Central memory CD4-positive, alpha-beta T cell (primary cell): ENCODE measurements at regions not wholly inside any gene's neighbourhood (a gene's known extent, or its start where the extent isn't known, plus 50 kb on each side); places are given as distances from the start of the nearest gene placed in this dataset.
A peak's percentile ranks its signal among the peaks of the same experiment; 100 is the strongest.
"Not testable (repeated sequence)": the region's sequence is repeated elsewhere in the genome, so short reads cannot be mapped to it uniquely, and the experiment has no call there.

Source experiments
- DNase-seq: peaks from one replicate; pipeline ENCODE4 v3.0.0; 2022

GRCh38 chr2:190150413-190150812, 87.9 kb upstream of the MSTN start:
- no peak for DNase-seq

GRCh38 chr2:190149908-190150307, 87.4 kb upstream of the MSTN start:
- no peak for DNase-seq

GRCh38 chr2:190149200-190149599, 86.7 kb upstream of the MSTN start:
- no peak for DNase-seq

GRCh38 chr2:190146109-190146508, 83.6 kb upstream of the MSTN start:
- not testable (repeated sequence) for DNase-seq

- DNase-seq, result not testable (repeated sequence)
Observed at GRCh38 chr2:190140474-190140873, 77.9 kb upstream of the MSTN start.

- DNase-seq, result no peak
Observed at GRCh38 chr2:190139371-190139770, 76.8 kb upstream of the MSTN start.

GRCh38 chr2:190138032-190138431, 75.5 kb upstream of the MSTN start:
- no peak for DNase-seq

GRCh38 chr2:190137561-190137960, 75.0 kb upstream of the MSTN start:
- no peak for DNase-seq

- no peak for DNase-seq
Observed at GRCh38 chr2:190136825-190137224, 74.3 kb upstream of the MSTN start.

- no peak for DNase-seq
Observed at GRCh38 chr2:190136259-190136658, 73.7 kb upstream of the MSTN start.

- DNase-seq, result no peak
Observed at GRCh38 chr2:190129421-190130199, 67.1 kb upstream of the MSTN start.

- no peak for DNase-seq
Observed at GRCh38 chr2:190127651-190128050, 65.1 kb upstream of the MSTN start.

- DNase-seq, result no peak
Observed at GRCh38 chr2:190126798-190127197, 64.3 kb upstream of the MSTN start.

- no peak for DNase-seq
Observed at GRCh38 chr2:190123956-190124355, 61.4 kb upstream of the MSTN start.

- DNase-seq, result no peak
Observed at GRCh38 chr2:190121971-190122370, 59.4 kb upstream of the MSTN start.

GRCh38 chr2:190121305-190121704, 58.8 kb upstream of the MSTN start:
- no peak for DNase-seq

- DNase-seq, result no peak
Observed at GRCh38 chr2:190119923-190120590, 57.5 kb upstream of the MSTN start.

GRCh38 chr2:190119257-190119656, 56.7 kb upstream of the MSTN start:
- DNase-seq, result peak; percentile 8

- DNase-seq, result no peak
Observed at GRCh38 chr2:190117305-190117704, 54.8 kb upstream of the MSTN start.

GRCh38 chr2:190113000-190113399, 50.5 kb upstream of the MSTN start:
- no peak for DNase-seq
